ENCODE measurements at regions not wholly inside any gene's neighbourhood (a gene's known extent, or its start where the extent isn't known, plus 50 kb on each side); places are given as distances from the start of the nearest gene placed in this dataset.
"Not testable (repeated sequence)": the region's sequence is repeated elsewhere in the genome, so short reads cannot be mapped to it uniquely, and the experiment has no call there.

GRCh38 chr14:106329987-106330774 lies 803.8 kb downstream of the TMEM121 start:
- H3K9me3 ChIP-seq, H3K4me3 ChIP-seq, H3K27me3 ChIP-seq, DNase-seq, H3K36me3 ChIP-seq: not testable (repeated sequence)

- not testable (repeated sequence) for H3K27me3 ChIP-seq, H3K36me3 ChIP-seq, H3K9me3 ChIP-seq, H3K4me3 ChIP-seq
- peak; percentile 42 for DNase-seq
Observed at GRCh38 chr14:106334428-106335109, 808.2 kb downstream of the TMEM121 start.

GRCh38 chr14:106335110-106335429 lies 808.7 kb downstream of the TMEM121 start:
- H3K9me3 ChIP-seq, H3K4me3 ChIP-seq, DNase-seq, H3K36me3 ChIP-seq, H3K27me3 ChIP-seq: not testable (repeated sequence)

- not testable (repeated sequence) for H3K36me3 ChIP-seq, H3K4me3 ChIP-seq, H3K9me3 ChIP-seq, DNase-seq, H3K27me3 ChIP-seq
Observed at GRCh38 chr14:106338775-106339174, 812.4 kb downstream of the TMEM121 start.

- not testable (repeated sequence) for H3K4me3 ChIP-seq, DNase-seq, H3K27me3 ChIP-seq, H3K9me3 ChIP-seq, H3K36me3 ChIP-seq
Observed at GRCh38 chr14:106340658-106341057, 814.3 kb downstream of the TMEM121 start.

- H3K36me3 ChIP-seq, DNase-seq, H3K9me3 ChIP-seq, H3K4me3 ChIP-seq, H3K27me3 ChIP-seq: not testable (repeated sequence)
Observed at GRCh38 chr14:106341161-106341560, 814.8 kb downstream of the TMEM121 start.

GRCh38 chr14:106343626-106344025 lies 817.2 kb downstream of the TMEM121 start:
- H3K9me3 ChIP-seq = no peaks in the 10 kb centered on the region
- DNase-seq = no peak

GRCh38 chr14:106344065-106344614 lies 817.8 kb downstream of the TMEM121 start:
- not testable (repeated sequence) for H3K27me3 ChIP-seq, H3K9me3 ChIP-seq, DNase-seq, H3K4me3 ChIP-seq, H3K36me3 ChIP-seq

More at GRCh38 chr14:106343626-106344025, 817.2 kb downstream of the TMEM121 start:
- H3K27me3 ChIP-seq = peaks cover 3% of the 10 kb centered on the region
- no peak overlapping the region for H3K4me3 ChIP-seq
- no peaks in the 10 kb centered on the region for H3K36me3 ChIP-seq

- H3K36me3 ChIP-seq, H3K4me3 ChIP-seq, H3K9me3 ChIP-seq, H3K27me3 ChIP-seq, DNase-seq: not testable (repeated sequence)
Observed at GRCh38 chr14:106344791-106345479, 818.6 kb downstream of the TMEM121 start.

GRCh38 chr14:106346084-106346483 lies 819.7 kb downstream of the TMEM121 start:
- H3K4me3 ChIP-seq = no peak overlapping the region
- H3K36me3 ChIP-seq = no peaks in the 10 kb centered on the region
- peaks cover 6% of the 10 kb centered on the region for H3K27me3 ChIP-seq
- no peak for DNase-seq
- H3K9me3 ChIP-seq = no peaks in the 10 kb centered on the region

GRCh38 chr14:106346534-106347290 lies 820.3 kb downstream of the TMEM121 start:
- Histone ChIP-seq H3K27me3 (peaks cover 6% of the 10 kb centered on the region), H3K9me3 (no peaks in the 10 kb centered on the region), H3K4me3 (no peak overlapping the region), H3K36me3 (no peaks in the 10 kb centered on the region)
- DNase-seq = no peak

GRCh38 chr14:106347291-106347778 lies 821.0 kb downstream of the TMEM121 start:
- Histone ChIP-seq H3K27me3 (peaks cover 6% of the 10 kb centered on the region), H3K4me3 (no peak overlapping the region), H3K9me3 (no peaks in the 10 kb centered on the region), H3K36me3 (no peaks in the 10 kb centered on the region)
- DNase-seq = no peak

GRCh38 chr14:106347890-106348755 lies 821.7 kb downstream of the TMEM121 start:
- Histone ChIP-seq H3K4me3 (no peak overlapping the region), H3K9me3 (no peaks in the 10 kb centered on the region), H3K27me3 (peaks cover 6% of the 10 kb centered on the region), H3K36me3 (no peaks in the 10 kb centered on the region)
- no peak for DNase-seq

- peak; percentile 46 for DNase-seq
- not testable (repeated sequence) for H3K9me3 ChIP-seq, H3K4me3 ChIP-seq, H3K27me3 ChIP-seq, H3K36me3 ChIP-seq
Observed at GRCh38 chr14:106348873-106349540, 822.6 kb downstream of the TMEM121 start.

GRCh38 chr14:106349678-106350457 lies 823.5 kb downstream of the TMEM121 start:
- not testable (repeated sequence) for DNase-seq, H3K4me3 ChIP-seq, H3K27me3 ChIP-seq, H3K36me3 ChIP-seq, H3K9me3 ChIP-seq
